ENCODE measurements at regions not wholly inside any gene's neighbourhood (a gene's known extent, or its start where the extent isn't known, plus 50 kb on each side); places are given as distances from the start of the nearest gene placed in this dataset.

- DNase-seq, result no peak
- no peaks in the 10 kb centered on the region for H3K36me3 Mint-ChIP-seq (ENCODE audit: low read depth)
- ATAC-seq, result no peak
- CTCF ChIA-PET, result no interaction called here
- H3K4me1 Mint-ChIP-seq (ENCODE audit: low read depth), result no peaks in the 10 kb centered on the region
- peaks cover 5% of the 10 kb centered on the region for H3K9me3 Mint-ChIP-seq
- no peaks in the 10 kb centered on the region for H3K27me3 Mint-ChIP-seq
- POLR2A ChIA-PET, result no interaction called here
- H3K27ac Mint-ChIP-seq, result no peak overlapping the region
- H3K4me3 Mint-ChIP-seq, result no peak overlapping the region
- TF ChIP-seq, protein P1, sequence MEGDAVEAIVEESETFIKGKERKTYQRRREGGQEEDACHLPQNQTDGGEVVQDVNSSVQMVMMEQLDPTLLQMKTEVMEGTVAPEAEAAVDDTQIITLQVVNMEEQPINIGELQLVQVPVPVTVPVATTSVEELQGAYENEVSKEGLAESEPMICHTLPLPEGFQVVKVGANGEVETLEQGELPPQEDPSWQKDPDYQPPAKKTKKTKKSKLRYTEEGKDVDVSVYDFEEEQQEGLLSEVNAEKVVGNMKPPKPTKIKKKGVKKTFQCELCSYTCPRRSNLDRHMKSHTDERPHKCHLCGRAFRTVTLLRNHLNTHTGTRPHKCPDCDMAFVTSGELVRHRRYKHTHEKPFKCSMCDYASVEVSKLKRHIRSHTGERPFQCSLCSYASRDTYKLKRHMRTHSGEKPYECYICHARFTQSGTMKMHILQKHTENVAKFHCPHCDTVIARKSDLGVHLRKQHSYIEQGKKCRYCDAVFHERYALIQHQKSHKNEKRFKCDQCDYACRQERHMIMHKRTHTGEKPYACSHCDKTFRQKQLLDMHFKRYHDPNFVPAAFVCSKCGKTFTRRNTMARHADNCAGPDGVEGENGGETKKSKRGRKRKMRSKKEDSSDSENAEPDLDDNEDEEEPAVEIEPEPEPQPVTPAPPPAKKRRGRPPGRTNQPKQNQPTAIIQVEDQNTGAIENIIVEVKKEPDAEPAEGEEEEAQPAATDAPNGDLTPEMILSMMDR (IDR thresholded peaks at IDR 0.05), result no peak
- intact Hi-C loops (cut with micrococcal nuclease), result no loop called here
These were observed 816.2 kb upstream of the ATXN8OS start for GRCh38 chr13:69291292-69291906.

GRCh38 chr13:69288026-69288425 lies 819.6 kb upstream of the ATXN8OS start:
- TF ChIP-seq, protein P1 (IDR thresholded peaks at IDR 0.05), result no peak
- Mint-ChIP-seq H3K27ac (no peak overlapping the region), H3K9me3 (peaks cover 5% of the 10 kb centered on the region), H3K4me1 (ENCODE audit: low read depth) (no peaks in the 10 kb centered on the region), H3K4me3 (no peak overlapping the region), H3K36me3 (ENCODE audit: low read depth) (no peaks in the 10 kb centered on the region), H3K27me3 (no peaks in the 10 kb centered on the region)
- ChIA-PET POLR2A (no interaction called here), CTCF (no interaction called here)
- DNase-seq, result no peak
- intact Hi-C loops (cut with micrococcal nuclease), result no loop called here
- no peak for ATAC-seq

- no peak overlapping the region for H3K27ac Mint-ChIP-seq
- no peaks in the 10 kb centered on the region for H3K4me1 Mint-ChIP-seq (ENCODE audit: low read depth)
- POLR2A ChIA-PET, result no interaction called here
- no peak for ATAC-seq
- TF ChIP-seq, protein P1 (IDR thresholded peaks at IDR 0.05), result no peak
- DNase-seq, result no peak
- CTCF ChIA-PET, result no interaction called here
- H3K9me3 Mint-ChIP-seq, result peaks cover 6% of the 10 kb centered on the region
- no peaks in the 10 kb centered on the region for H3K27me3 Mint-ChIP-seq
- intact Hi-C loops (cut with micrococcal nuclease), result no loop called here
- no peaks in the 10 kb centered on the region for H3K36me3 Mint-ChIP-seq (ENCODE audit: low read depth)
- no peak overlapping the region for H3K4me3 Mint-ChIP-seq
These were observed 820.5 kb upstream of the ATXN8OS start for GRCh38 chr13:69287050-69287698.

DNA sequence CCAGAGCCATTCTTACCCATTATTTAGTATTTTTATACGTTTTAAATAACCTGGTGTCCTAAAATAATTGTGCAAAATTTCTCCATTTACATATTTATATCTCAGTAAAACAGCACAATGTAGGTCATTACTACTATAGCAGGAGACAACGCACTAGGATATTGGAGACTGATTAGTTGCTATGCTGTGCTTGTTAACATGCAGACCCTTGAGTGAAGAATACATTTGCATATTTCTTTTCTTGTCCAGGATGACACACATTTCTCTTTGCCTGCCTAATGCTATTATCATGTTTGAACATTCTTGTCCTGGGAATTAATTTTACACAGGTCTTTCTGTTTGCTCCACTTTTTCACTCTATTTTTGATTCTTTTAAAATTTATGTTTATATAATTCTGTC lies 823.8 kb upstream of the ATXN8OS start:
- ATAC-seq (no peak), DNase-seq (no peak)
- Mint-ChIP-seq H3K4me1 (ENCODE audit: low read depth) (no peaks in the 10 kb centered on the region), H3K27ac (no peak overlapping the region), H3K27me3 (no peaks in the 10 kb centered on the region), H3K36me3 (ENCODE audit: low read depth) (no peaks in the 10 kb centered on the region), H3K4me3 (no peak overlapping the region), H3K9me3 (peaks cover 9% of the 10 kb centered on the region)
- TF ChIP-seq, protein P1 (IDR thresholded peaks at IDR 0.05), result no peak
- ChIA-PET CTCF (no interaction called here), POLR2A (no interaction called here)
- intact Hi-C loops (cut with micrococcal nuclease), result no loop called here

DNA sequence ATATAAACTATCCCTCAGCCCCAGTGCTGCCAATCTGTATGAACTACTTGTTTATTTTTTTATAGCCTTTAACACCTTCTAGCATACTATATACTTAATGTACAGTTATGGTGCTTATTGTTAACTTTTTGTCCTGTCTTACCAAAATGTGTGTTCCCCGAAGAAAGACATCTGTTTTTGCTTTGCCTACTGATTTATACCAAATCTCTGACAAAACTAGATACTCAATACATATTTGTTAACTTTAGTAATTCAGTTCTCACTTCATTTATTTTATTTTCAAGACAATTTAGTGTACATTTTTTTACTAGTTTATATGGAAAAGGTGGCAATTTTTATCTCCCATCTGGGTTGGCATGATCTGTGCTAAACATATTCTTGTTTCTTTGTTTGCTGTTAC lies 824.3 kb upstream of the ATXN8OS start:
- POLR2A ChIA-PET, result no interaction called here
- no peaks in the 10 kb centered on the region for H3K36me3 Mint-ChIP-seq (ENCODE audit: low read depth)
- no peak for DNase-seq
- H3K4me3 Mint-ChIP-seq, result no peak overlapping the region
- H3K27ac Mint-ChIP-seq, result no peak overlapping the region
- intact Hi-C loops (cut with micrococcal nuclease), result no loop called here
- H3K4me1 Mint-ChIP-seq (ENCODE audit: low read depth), result no peaks in the 10 kb centered on the region
- H3K9me3 Mint-ChIP-seq, result peaks cover 13% of the 10 kb centered on the region
- ATAC-seq, result no peak
- TF ChIP-seq, protein P1 (IDR thresholded peaks at IDR 0.05), result no peak
- no peaks in the 10 kb centered on the region for H3K27me3 Mint-ChIP-seq
- CTCF ChIA-PET, result no interaction called here

All from activated CD8-positive, alpha-beta T cell treated with anti-CD3 and anti-CD28 coated beads for 36 hours (primary cell).